Prostate gland (tissue), 2 donors: ENCODE measurements at regions not wholly inside any gene's neighbourhood (a gene's known extent, or its start where the extent isn't known, plus 50 kb on each side); places are given as distances from the start of the nearest gene placed in this dataset.

Source experiments
- DNase-seq: peaks from one replicate; pipeline ENCODE4 v3.0.0-alpha.2; 2019; ENCODE audit warnings: low spot score
- H3K27ac ChIP-seq, 2 donors: fragments of 200-600 bp; sonication (generic); 2 replicates each; pipeline ENCODE4 v1.5.1; 2017 to 2019
- H3K27me3 ChIP-seq: fragments of 200-600 bp; sonication (generic); replicated peaks from 2 replicates; pipeline ENCODE4 v1.5.1; 2019; ENCODE audit not compliant: insufficient read depth
- H3K36me3 ChIP-seq, 2 donors: fragments of 200-600 bp; sonication (generic); 1 replicate in 1 of 2; 2 replicates in 1 of 2; pipeline versions ENCODE4 v1.5.1 to v1.8.1; 2017 to 2019
- H3K4me1 ChIP-seq: fragments of 200-600 bp; sonication (generic); replicated peaks from 2 replicates; pipeline ENCODE4 v1.5.1; 2019
- H3K4me3 ChIP-seq, 2 donors: fragments of 200-600 bp; sonication (generic); 2 replicates each; pipeline ENCODE4 v1.5.1; 2017 to 2019
- H3K9me3 ChIP-seq: fragments of 200-600 bp; sonication (generic); 2 replicates; pipeline ENCODE4 v1.5.1; 2017
- POLR2A ChIP-seq: fragments of 450-650 bp; IDR thresholded peaks from one replicate; pipeline ENCODE4 v1.6.1; 2016; ENCODE audit warnings: antibody characterized with exemption, mild to moderate bottlenecking
- POLR2AphosphoS5 ChIP-seq: sonication (generic); formaldehyde crosslinking; IDR thresholded peaks from one replicate; pipeline ENCODE4 v1.6.1; 2017; ENCODE audit warnings: antibody characterized with exemption
- WGBS: methylation state at CpG from one replicate; pipeline ENCODE4 v1.1.5; 2018; 5-methylcytosine and 5-hydroxymethylcytosine counted together
- intact Hi-C: fragments of 100-400 bp; cut with DNase I; formaldehyde crosslinking; loops from one replicate; pipeline ENCODE4 v1.14.2; 2022
- TF ChIP-seq, protein P1 (sequence below), 4 experiments: fragments of 200-600 bp in 2 of 4; fragments of 450-650 bp in 2 of 4; sonication (generic) in 2 of 4; IDR thresholded peaks; 1 replicate in 3 of 4; 2 replicates in 1 of 4; pipeline ENCODE4 v1.5.1; 2016 to 2019; ENCODE audit warnings: antibody characterized with exemption in 4 of 4, mild to moderate bottlenecking in 2 of 4, moderate library complexity in 2 of 4

DNA sequence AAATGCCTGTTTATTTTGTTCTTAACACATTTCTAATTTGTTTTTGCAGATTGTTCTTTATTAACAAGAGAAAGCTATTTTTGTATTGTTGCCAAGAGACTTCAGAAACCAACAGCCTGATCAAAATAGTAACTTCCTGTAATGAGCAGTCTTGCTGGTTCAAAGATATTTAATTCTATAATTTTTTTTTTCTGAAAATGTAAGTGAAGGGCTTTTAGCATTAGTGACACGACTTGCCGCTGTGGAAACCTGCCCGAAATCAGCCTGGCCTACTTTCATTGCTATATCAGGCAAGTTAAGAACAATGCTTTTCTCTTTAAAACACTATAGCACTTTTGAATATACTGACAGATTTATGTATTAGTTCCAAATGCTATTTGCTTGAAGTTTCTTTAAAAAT is 374.3 kb downstream of the EFNB2 start:
- H3K27ac ChIP-seq, result no peak overlapping the region
- intact Hi-C loops, result no loop called here
- no peaks in the 10 kb centered on the region for H3K4me1 ChIP-seq
- no peaks in the 10 kb centered on the region for H3K9me3 ChIP-seq
- TF ChIP-seq, protein P1, sequence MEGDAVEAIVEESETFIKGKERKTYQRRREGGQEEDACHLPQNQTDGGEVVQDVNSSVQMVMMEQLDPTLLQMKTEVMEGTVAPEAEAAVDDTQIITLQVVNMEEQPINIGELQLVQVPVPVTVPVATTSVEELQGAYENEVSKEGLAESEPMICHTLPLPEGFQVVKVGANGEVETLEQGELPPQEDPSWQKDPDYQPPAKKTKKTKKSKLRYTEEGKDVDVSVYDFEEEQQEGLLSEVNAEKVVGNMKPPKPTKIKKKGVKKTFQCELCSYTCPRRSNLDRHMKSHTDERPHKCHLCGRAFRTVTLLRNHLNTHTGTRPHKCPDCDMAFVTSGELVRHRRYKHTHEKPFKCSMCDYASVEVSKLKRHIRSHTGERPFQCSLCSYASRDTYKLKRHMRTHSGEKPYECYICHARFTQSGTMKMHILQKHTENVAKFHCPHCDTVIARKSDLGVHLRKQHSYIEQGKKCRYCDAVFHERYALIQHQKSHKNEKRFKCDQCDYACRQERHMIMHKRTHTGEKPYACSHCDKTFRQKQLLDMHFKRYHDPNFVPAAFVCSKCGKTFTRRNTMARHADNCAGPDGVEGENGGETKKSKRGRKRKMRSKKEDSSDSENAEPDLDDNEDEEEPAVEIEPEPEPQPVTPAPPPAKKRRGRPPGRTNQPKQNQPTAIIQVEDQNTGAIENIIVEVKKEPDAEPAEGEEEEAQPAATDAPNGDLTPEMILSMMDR (IDR thresholded peaks at IDR 0.05), result no peak
- no peak for TF ChIP-seq POLR2A
- no peak for TF ChIP-seq POLR2AphosphoS5
- no peak overlapping the region for H3K4me3 ChIP-seq
- DNase-seq, result no peak
- WGBS, result 24% methylated on average over 3 of the region's 3 CpGs
- no peaks in the 10 kb centered on the region for H3K36me3 ChIP-seq
- H3K27me3 ChIP-seq, result no peaks in the 10 kb centered on the region

DNA sequence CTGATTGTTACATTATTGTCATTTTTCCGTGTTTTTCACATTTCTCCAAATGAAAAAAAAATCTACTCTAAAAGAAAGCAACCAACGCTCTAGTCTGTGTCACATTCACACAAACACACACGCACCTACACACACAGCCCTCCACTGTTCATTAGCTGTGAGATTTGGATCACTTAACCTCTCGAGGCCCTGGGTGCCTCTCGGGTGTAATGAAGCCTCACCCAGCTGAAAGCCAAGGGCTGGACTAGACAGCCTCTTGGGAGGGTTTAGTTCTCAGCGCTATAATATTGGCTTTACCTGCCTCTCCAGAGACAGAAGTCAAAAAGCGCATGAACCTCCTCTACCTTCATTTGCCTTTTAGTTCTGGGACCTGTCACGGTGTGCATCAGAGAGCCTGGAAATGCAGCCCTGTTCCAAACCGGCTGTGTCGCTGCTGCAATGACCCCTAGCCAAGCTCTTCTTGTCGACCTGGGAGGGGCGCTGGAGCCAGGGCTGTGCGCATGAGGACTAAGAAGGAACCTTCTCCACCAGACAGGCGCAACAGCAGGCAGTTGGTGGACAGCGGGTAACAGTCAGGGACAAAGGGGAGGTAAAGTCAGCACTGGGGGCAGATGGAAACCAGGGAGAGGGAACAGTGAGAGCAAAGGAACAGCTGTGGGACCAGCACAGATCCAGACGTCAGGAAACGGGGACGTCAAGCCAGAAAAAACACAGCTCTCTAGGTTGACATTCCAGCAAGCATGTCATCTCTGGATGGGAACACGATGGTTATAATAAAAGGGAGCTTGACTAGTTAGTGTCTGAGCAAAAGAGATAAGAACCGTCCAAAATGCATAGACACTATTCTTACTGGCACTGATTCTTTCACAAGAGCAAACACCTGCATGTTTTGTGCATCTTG is 375.9 kb downstream of the EFNB2 start:
- no peak for DNase-seq
- no peak overlapping the region for H3K27ac ChIP-seq
- TF ChIP-seq POLR2A (no peak), POLR2AphosphoS5 (peak; percentile 40)
- TF ChIP-seq, protein P1 (IDR thresholded peaks at IDR 0.05), result no peak
- no peak overlapping the region for H3K4me3 ChIP-seq
- no peaks in the 10 kb centered on the region for H3K9me3 ChIP-seq
- 69% methylated on average over 20 of the region's 20 CpGs for WGBS
- no peaks in the 10 kb centered on the region for H3K27me3 ChIP-seq
- H3K4me1 ChIP-seq, result no peaks in the 10 kb centered on the region
- intact Hi-C loops, result no loop called here
- H3K36me3 ChIP-seq, result no peaks in the 10 kb centered on the region

- no peak for DNase-seq
- H3K36me3 ChIP-seq, result no peaks in the 10 kb centered on the region
- no peaks in the 10 kb centered on the region for H3K4me1 ChIP-seq
- WGBS, result 69% methylated on average over 4 of the region's 4 CpGs
- H3K27ac ChIP-seq, result no peak overlapping the region
- intact Hi-C loops, result no loop called here
- TF ChIP-seq, protein P1 (IDR thresholded peaks at IDR 0.05), result no peak
- TF ChIP-seq POLR2A (no peak), POLR2AphosphoS5 (no peak)
- H3K27me3 ChIP-seq, result no peaks in the 10 kb centered on the region
- H3K4me3 ChIP-seq, result no peak overlapping the region
- no peaks in the 10 kb centered on the region for H3K9me3 ChIP-seq
These were observed 379.0 kb downstream of the EFNB2 start for GRCh38 chr13:106156468-106156867.

- H3K9me3 ChIP-seq, result no peaks in the 10 kb centered on the region
These were observed 380.1 kb downstream of the EFNB2 start for GRCh38 chr13:106155411-106155810.

More at GRCh38 chr13:106155411-106155810, 380.1 kb downstream of the EFNB2 start:
- Histone ChIP-seq H3K36me3 (no peaks in the 10 kb centered on the region), H3K4me1 (no peaks in the 10 kb centered on the region), H3K4me3 (no peak overlapping the region), H3K27me3 (no peaks in the 10 kb centered on the region), H3K27ac (no peak overlapping the region)
- intact Hi-C loops, result no loop called here
- DNase-seq, result no peak
- 91% methylated on average over 6 of the region's 6 CpGs for WGBS
- no peak for TF ChIP-seq POLR2A
- TF ChIP-seq, protein P1 (IDR thresholded peaks at IDR 0.05), result no peak
- TF ChIP-seq POLR2AphosphoS5, result no peak
